ENCODE measurements at regions not wholly inside any gene's neighbourhood (a gene's known extent, or its start where the extent isn't known, plus 50 kb on each side); places are given as distances from the start of the nearest gene placed in this dataset.
"Not testable (repeated sequence)": the region's sequence is repeated elsewhere in the genome, so short reads cannot be mapped to it uniquely, and the experiment has no call there.

DNA sequence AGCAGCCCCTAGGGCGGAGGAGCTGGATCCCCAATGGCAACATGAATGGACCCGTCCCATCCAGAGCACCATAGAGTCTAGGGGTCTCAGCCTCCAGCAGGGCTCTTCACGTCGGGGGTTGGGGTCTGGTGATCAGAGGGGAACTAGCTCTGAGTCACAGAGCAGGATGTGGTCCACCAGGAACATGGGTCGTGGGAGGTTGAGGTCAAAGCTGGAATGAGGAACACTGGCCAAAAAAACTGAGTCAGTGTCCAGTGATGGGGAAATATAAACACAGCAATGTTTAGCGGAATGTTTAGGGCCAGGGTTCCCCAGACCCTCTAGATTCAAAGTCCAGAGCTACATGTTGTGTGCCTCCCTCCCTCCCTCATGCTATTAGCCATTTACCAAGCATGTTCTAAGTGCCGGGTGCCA lies 79.1 kb upstream of the C16orf82 start:
- H3K4me3 ChIP-seq = no peak overlapping the region
- H3K4me1 ChIP-seq = no peaks in the 10 kb centered on the region
- H3K9me3 ChIP-seq = no peaks in the 10 kb centered on the region
- H3K27me3 ChIP-seq = no peaks in the 10 kb centered on the region
- H3K36me3 ChIP-seq = no peaks in the 10 kb centered on the region
- TF ChIP-seq CTCF (IDR thresholded peaks at IDR 0.05) = no peak
- H3K9ac ChIP-seq (ENCODE audit: low read depth in 2 of 2, low read length in 2 of 2) = no peak overlapping the region
- no peak for DNase-seq
- intact Hi-C loops (cut with DNase I) = no loop called here
- H3K27ac ChIP-seq = peak overlapping the region; percentile 7

DNA sequence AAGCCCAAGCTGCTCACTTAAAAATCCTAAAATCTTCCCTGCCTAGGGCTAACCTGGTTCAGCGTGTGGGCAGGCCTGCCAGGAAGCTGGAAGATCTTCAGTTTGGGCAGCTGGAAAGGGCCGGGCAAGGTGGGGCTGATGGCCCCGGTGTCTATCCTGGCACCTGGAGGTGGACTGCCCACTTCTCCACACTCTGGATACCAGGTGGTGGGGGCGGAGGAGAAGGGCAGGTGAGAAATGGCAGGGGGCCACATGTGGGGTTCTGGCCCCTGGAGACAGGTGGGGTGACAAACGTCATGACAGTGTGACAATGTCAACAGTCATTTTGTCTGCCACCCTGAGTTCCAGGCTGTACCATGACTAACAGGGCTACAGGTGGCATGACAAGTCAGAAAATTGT lies 78.5 kb upstream of the C16orf82 start:
- Histone ChIP-seq H3K4me1 (no peaks in the 10 kb centered on the region), H3K9me3 (no peaks in the 10 kb centered on the region), H3K36me3 (no peaks in the 10 kb centered on the region), H3K27me3 (no peaks in the 10 kb centered on the region), H3K9ac (ENCODE audit: low read depth in 2 of 2, low read length in 2 of 2) (no peak overlapping the region), H3K27ac (peak overlapping the region; percentile 7), H3K4me3 (no peak overlapping the region)
- intact Hi-C loops (cut with DNase I) = no loop called here
- no peak for DNase-seq
- no peak for TF ChIP-seq CTCF (IDR thresholded peaks at IDR 0.05)

DNA sequence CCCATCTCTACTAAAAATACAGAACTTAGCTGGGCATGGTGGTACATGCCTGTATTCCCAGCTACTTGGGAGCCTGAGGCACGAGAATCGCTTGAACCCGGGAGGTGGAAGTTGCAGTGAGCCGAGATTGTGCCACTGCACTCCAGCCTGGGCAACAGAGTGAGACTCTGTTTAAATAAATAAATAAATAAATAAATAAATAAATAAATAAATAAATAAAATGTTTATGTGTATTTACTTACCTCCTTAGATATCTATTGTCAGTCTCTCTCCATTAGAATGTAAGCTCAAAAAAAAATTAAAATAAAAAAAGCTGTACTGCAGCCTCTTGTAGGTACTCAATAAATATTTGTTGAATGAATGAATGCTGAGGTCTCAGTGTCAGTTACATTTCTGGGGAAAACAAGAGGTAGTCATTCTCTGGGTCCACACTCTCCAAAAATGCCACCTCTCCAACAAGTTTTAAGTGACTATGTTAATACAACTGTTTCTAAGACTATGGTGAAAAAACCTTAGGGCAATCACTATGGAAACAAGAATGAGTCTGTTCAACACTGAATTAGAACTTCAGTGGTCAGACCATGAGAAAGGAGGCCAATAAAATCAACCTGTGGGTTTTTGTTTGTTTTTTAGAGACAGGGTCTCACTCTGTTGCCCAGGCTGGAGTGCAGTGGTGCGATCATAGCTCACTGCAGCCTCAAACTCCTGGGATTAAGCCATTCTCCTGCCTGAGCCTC lies 76.2 kb upstream of the C16orf82 start:
- H3K9ac ChIP-seq (ENCODE audit: low read depth in 2 of 2, low read length in 2 of 2); intact Hi-C loops (cut with DNase I); H3K27ac ChIP-seq; H3K27me3 ChIP-seq; H3K4me1 ChIP-seq; H3K9me3 ChIP-seq; H3K4me3 ChIP-seq; H3K36me3 ChIP-seq; DNase-seq: not testable (repeated sequence)

DNA sequence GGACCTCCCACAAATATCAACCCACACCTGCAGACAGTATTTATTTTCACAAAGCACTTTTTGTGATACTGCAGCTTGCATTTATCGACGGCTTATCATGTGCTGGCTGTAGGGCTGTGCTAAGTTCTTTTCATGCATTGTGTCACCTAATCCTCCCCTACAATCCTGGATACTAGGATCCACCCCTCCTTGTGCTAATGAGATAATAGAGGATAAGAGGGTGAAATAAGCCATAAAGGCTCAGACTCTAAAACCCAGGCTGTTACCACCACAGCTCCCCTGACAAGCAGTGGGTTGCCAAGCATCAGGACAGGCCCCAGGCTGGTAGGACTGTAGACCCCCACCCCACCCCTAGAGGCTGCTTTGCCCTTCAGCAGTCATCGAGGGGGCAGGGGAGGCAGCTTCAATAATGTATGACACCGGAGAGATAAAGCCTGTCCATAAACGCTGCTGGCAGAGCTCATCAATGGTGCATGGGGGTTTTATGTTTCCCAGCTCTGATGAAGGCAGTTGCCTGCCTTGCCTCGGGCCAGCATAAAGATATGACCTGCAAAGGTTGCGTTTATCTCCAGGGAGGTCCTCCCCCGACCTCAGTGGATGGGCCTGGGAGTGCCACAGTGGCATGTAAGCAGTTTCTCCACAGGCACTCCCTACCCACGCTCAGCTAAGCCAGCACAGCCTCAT lies 73.9 kb upstream of the C16orf82 start:
- Histone ChIP-seq H3K27me3 (no peaks in the 10 kb centered on the region), H3K9me3 (no peaks in the 10 kb centered on the region), H3K4me3 (no peak overlapping the region), H3K9ac (ENCODE audit: low read depth in 2 of 2, low read length in 2 of 2) (no peak overlapping the region), H3K27ac (no peak overlapping the region), H3K4me1 (no peaks in the 10 kb centered on the region), H3K36me3 (no peaks in the 10 kb centered on the region)
- no peak for TF ChIP-seq CTCF (IDR thresholded peaks at IDR 0.05)
- intact Hi-C loops (cut with DNase I) = no loop called here
- DNase-seq = no peak

- TF ChIP-seq CTCF (IDR thresholded peaks at IDR 0.05) = no peak
- Histone ChIP-seq H3K27me3 (no peaks in the 10 kb centered on the region), H3K9ac (ENCODE audit: low read depth in 2 of 2, low read length in 2 of 2) (no peak overlapping the region), H3K27ac (no peak overlapping the region), H3K36me3 (no peaks in the 10 kb centered on the region), H3K9me3 (no peaks in the 10 kb centered on the region), H3K4me3 (no peak overlapping the region), H3K4me1 (no peaks in the 10 kb centered on the region)
- intact Hi-C loops (cut with DNase I) = no loop called here
- no peak for DNase-seq
Measured at GRCh38 chr16:26993511-26993910, 73.2 kb upstream of the C16orf82 start.

- Histone ChIP-seq H3K27me3 (no peaks in the 10 kb centered on the region), H3K9ac (ENCODE audit: low read depth in 2 of 2, low read length in 2 of 2) (no peak overlapping the region), H3K36me3 (no peaks in the 10 kb centered on the region), H3K9me3 (no peaks in the 10 kb centered on the region), H3K4me3 (no peak overlapping the region), H3K4me1 (no peaks in the 10 kb centered on the region), H3K27ac (no peak overlapping the region)
- TF ChIP-seq CTCF (IDR thresholded peaks at IDR 0.05) = no peak
- intact Hi-C loops (cut with DNase I) = no loop called here
- no peak for DNase-seq
Measured at GRCh38 chr16:26993963-26994362, 72.8 kb upstream of the C16orf82 start.
